HCT116 (cell line): ENCODE measurements at regions not wholly inside any gene's neighbourhood (a gene's known extent, or its start where the extent isn't known, plus 50 kb on each side); places are given as distances from the start of the nearest gene placed in this dataset.

ENCODE experiments used
- EZH2phosphoT487 ChIP-seq: fragments of 200-600 bp; IDR thresholded peaks from 2 replicates; pipeline ENCODE4 v1.6.1; 2018; ENCODE audit warnings: antibody characterized with exemption, borderline replicate concordance
- JUND ChIP-seq: IDR thresholded peaks from 2 replicates; pipeline ENCODE4 v1.6.1; 2012
- POLR2A ChIP-seq: IDR thresholded peaks from 2 replicates; pipeline ENCODE4 v1.7.0; 2011; ENCODE audit warnings: borderline replicate concordance; ENCODE audit not compliant: insufficient read depth, insufficient read length; ENCODE audit errors: extremely low read depth
- SP1 ChIP-seq: IDR thresholded peaks from 2 replicates; pipeline ENCODE4 v1.6.1; 2012; ENCODE audit warnings: low read depth
- TCF7L2 ChIP-seq: IDR thresholded peaks from 2 replicates; pipeline ENCODE4 v1.7.0; 2011; ENCODE audit warnings: borderline replicate concordance, inconsistent platforms; ENCODE audit not compliant: insufficient read depth, insufficient read length; ENCODE audit errors: extremely low read depth
- ZNF274 ChIP-seq: fragments of 200-500 bp; sonication (Bioruptor generic); IDR thresholded peaks from 2 replicates; pipeline ENCODE4 v1.6.1; 2014; ENCODE audit warnings: mild to moderate bottlenecking, low read depth, low read length, inconsistent platforms
- TF ChIP-seq, protein P1 (sequence below): IDR thresholded peaks from 2 replicates; pipeline ENCODE4 v1.6.1; 2012
- TF ChIP-seq, protein P2 (sequence below), 3 experiments: fragments of 200-600 bp in 1 of 3; sonication (generic) in 1 of 3; IDR thresholded peaks in 2 of 3; conservative IDR thresholded peaks in 1 of 3; 2 replicates each; pipeline ENCODE4 v1.5.1; 2012 to 2017; ENCODE audit warnings: low read depth in 2 of 3, low read length in 2 of 3, antibody characterized with exemption in 1 of 3, borderline replicate concordance in 1 of 3, control low read depth in 1 of 3, mild to moderate bottlenecking in 1 of 3, mixed read lengths in 1 of 3, mixed run types in 1 of 3, moderate library complexity in 1 of 3; ENCODE audit not compliant: insufficient read depth in 1 of 3

DNA sequence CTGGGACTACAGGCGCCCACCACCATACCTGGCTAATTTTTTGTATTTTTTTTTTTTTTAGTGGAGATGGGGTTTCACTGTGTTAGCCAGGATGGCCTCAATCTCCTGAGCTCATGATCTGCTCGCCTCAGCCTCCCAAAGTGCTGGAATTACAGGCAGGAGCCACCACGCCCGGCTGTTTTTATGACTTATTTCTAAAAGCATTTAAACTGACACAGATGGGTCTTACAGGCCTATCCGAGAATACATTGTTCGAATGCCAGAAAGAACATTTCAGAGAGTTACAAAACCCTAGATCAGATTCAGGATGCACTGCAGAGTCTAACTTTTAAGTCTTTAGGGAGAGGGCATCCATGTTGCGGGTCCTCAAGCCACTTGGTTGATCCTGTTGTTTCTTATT, 234.7 kb upstream of the MAF start:
- TF ChIP-seq TCF7L2 (no peak), EZH2phosphoT487 (no peak), SP1 (no peak), POLR2A (no peak), ZNF274 (no peak), JUND (no peak)
- TF ChIP-seq, protein P1, sequence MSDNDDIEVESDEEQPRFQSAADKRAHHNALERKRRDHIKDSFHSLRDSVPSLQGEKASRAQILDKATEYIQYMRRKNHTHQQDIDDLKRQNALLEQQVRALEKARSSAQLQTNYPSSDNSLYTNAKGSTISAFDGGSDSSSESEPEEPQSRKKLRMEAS = no peak
- TF ChIP-seq, protein P2, sequence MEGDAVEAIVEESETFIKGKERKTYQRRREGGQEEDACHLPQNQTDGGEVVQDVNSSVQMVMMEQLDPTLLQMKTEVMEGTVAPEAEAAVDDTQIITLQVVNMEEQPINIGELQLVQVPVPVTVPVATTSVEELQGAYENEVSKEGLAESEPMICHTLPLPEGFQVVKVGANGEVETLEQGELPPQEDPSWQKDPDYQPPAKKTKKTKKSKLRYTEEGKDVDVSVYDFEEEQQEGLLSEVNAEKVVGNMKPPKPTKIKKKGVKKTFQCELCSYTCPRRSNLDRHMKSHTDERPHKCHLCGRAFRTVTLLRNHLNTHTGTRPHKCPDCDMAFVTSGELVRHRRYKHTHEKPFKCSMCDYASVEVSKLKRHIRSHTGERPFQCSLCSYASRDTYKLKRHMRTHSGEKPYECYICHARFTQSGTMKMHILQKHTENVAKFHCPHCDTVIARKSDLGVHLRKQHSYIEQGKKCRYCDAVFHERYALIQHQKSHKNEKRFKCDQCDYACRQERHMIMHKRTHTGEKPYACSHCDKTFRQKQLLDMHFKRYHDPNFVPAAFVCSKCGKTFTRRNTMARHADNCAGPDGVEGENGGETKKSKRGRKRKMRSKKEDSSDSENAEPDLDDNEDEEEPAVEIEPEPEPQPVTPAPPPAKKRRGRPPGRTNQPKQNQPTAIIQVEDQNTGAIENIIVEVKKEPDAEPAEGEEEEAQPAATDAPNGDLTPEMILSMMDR (IDR thresholded peaks at IDR 0.05 in 2 of 3, conservative IDR thresholded peaks at IDR 0.05 in 1 of 3; ENCODE audit: borderline replicate concordance in 1 of 3, insufficient read depth in 1 of 3, low read depth in 2 of 3, low read length in 2 of 3) = no peak
